WTC11 (cell line): ENCODE measurements at regions not wholly inside any gene's neighbourhood (a gene's known extent, or its start where the extent isn't known, plus 50 kb on each side); places are given as distances from the start of the nearest gene placed in this dataset.

Experiments used
- ATAC-seq: fragments of 200-7000 bp; cut with Tn5 transposase; 2 replicates; pipeline ENCODE4 v1.10.0; 2021; ENCODE audit warnings: mild to moderate bottlenecking, moderate library complexity
- CTCF ChIA-PET: fragments of 300-600 bp; sonication (Branson Sonifier 250); formaldehyde crosslinking; loops from one replicate; lab custom pipeline; 2021; ENCODE audit warnings: antibody characterized with exemption; lab: Charles Lee
- POLR2A ChIA-PET: fragments of 350-600 bp; sonication (Branson Sonifier 250); formaldehyde crosslinking; loops from one replicate; lab custom pipeline; 2021; ENCODE audit warnings: antibody characterized with exemption; lab: Charles Lee
- DNase-seq: peaks from one replicate; pipeline ENCODE4 v3.0.0; 2021; ENCODE audit warnings: low spot score
- H3K27ac Mint-ChIP-seq: 2 replicates; pipeline ENCODE4 v1.8.0; 2021; ENCODE audit warnings: mixed read lengths
- H3K27me3 Mint-ChIP-seq: 2 replicates; pipeline ENCODE4 v1.8.0; 2021; ENCODE audit warnings: low read depth, mild to moderate bottlenecking, moderate library complexity, mixed read lengths
- H3K36me3 Mint-ChIP-seq: 2 replicates; pipeline ENCODE4 v1.8.0; 2021; ENCODE audit warnings: mixed read lengths
- H3K4me1 Mint-ChIP-seq: 2 replicates; pipeline ENCODE4 v1.8.0; 2022; ENCODE audit warnings: mixed read lengths
- H3K4me3 Mint-ChIP-seq: 2 replicates; pipeline ENCODE4 v1.8.0; 2021; ENCODE audit warnings: mild to moderate bottlenecking, moderate library complexity, mixed read lengths
- H3K9me3 Mint-ChIP-seq: 2 replicates; pipeline ENCODE4 v1.8.0; 2021; ENCODE audit warnings: mixed read lengths
- ARID4B ChIP-seq: sonication (generic); formaldehyde crosslinking; IDR thresholded peaks from 2 replicates; pipeline ENCODE4 v1.8.0; 2023; ENCODE audit warnings: missing genetic modification reagents, mild to moderate bottlenecking, borderline replicate concordance
- CBFB ChIP-seq: sonication (generic); formaldehyde crosslinking; IDR thresholded peaks from 2 replicates; pipeline ENCODE4 v1.8.1; 2022; ENCODE audit warnings: mild to moderate bottlenecking, low read depth, missing genetic modification reagents
- CDX4 ChIP-seq: fragments of 250-450 bp; sonication (Bioruptor Pico); IDR thresholded peaks from 2 replicates; pipeline ENCODE4 v1.9.0; 2021; ENCODE audit warnings: moderate library complexity, mild to moderate bottlenecking, inconsistent platforms, borderline replicate concordance
- CREB1 ChIP-seq: sonication (generic); formaldehyde crosslinking; IDR thresholded peaks from 2 replicates; pipeline ENCODE4 v1.8.0; 2023; ENCODE audit warnings: mild to moderate bottlenecking, missing genetic modification reagents
- FOXJ3 ChIP-seq: sonication (generic); formaldehyde crosslinking; IDR thresholded peaks from 2 replicates; pipeline ENCODE4 v1.9.0; 2021; ENCODE audit warnings: missing genetic modification reagents, mild to moderate bottlenecking, borderline replicate concordance
- FOXK1 ChIP-seq: sonication (generic); formaldehyde crosslinking; IDR thresholded peaks from 2 replicates; pipeline ENCODE4 v1.8.0; 2022; ENCODE audit warnings: mild to moderate bottlenecking, moderate library complexity, missing genetic modification reagents
- GABPB1 ChIP-seq: sonication (generic); formaldehyde crosslinking; IDR thresholded peaks from 2 replicates; pipeline ENCODE4 v1.8.1; 2023; ENCODE audit warnings: mild to moderate bottlenecking, missing genetic modification reagents
- GRHL2 ChIP-seq: fragments of 250-450 bp; sonication (Bioruptor Pico); IDR thresholded peaks from 2 replicates; pipeline ENCODE4 v1.8.0; 2022; ENCODE audit warnings: mild to moderate bottlenecking, moderate library complexity; ENCODE audit not compliant: insufficient replicate concordance, severe bottlenecking
- HMGA2 ChIP-seq: fragments of 250-450 bp; sonication (Bioruptor Pico); IDR thresholded peaks from 2 replicates; pipeline ENCODE4 v1.4.0; 2021; ENCODE audit warnings: mild to moderate bottlenecking, moderate library complexity
- JAZF1 ChIP-seq: fragments of 250-450 bp; sonication (Bioruptor Pico); IDR thresholded peaks from 2 replicates; pipeline ENCODE4 v1.9.0; 2021; ENCODE audit warnings: moderate library complexity, mild to moderate bottlenecking, inconsistent platforms
- KAT7 ChIP-seq: sonication (generic); formaldehyde crosslinking; IDR thresholded peaks from 2 replicates; pipeline ENCODE4 v1.8.1; 2023; ENCODE audit warnings: missing genetic modification reagents, mild to moderate bottlenecking, borderline replicate concordance
- PREB ChIP-seq: sonication (generic); formaldehyde crosslinking; IDR thresholded peaks from 2 replicates; pipeline ENCODE4 v1.8.1; 2022; ENCODE audit warnings: mild to moderate bottlenecking, missing genetic modification reagents, moderate library complexity, borderline replicate concordance
- RORB ChIP-seq: fragments of 250-450 bp; sonication (Bioruptor Pico); IDR thresholded peaks from 2 replicates; pipeline ENCODE4 v1.9.0; 2021; ENCODE audit warnings: mild to moderate bottlenecking
- SMAD4 ChIP-seq: sonication (generic); formaldehyde crosslinking; IDR thresholded peaks from 2 replicates; pipeline ENCODE4 v1.8.0; 2022; ENCODE audit warnings: mild to moderate bottlenecking, missing genetic modification reagents
- SOX15 ChIP-seq: fragments of 250-450 bp; sonication (Bioruptor Pico); IDR thresholded peaks from 2 replicates; pipeline ENCODE4 v1.9.0; 2021; ENCODE audit warnings: mild to moderate bottlenecking
- ZNF121 ChIP-seq: sonication (generic); formaldehyde crosslinking; IDR thresholded peaks from 2 replicates; pipeline ENCODE4 v1.8.0; 2023; ENCODE audit warnings: missing genetic modification reagents
- ZNF219 ChIP-seq: sonication (generic); formaldehyde crosslinking; IDR thresholded peaks from 2 replicates; pipeline ENCODE4 v1.8.0; 2023; ENCODE audit warnings: missing genetic modification reagents, mild to moderate bottlenecking, borderline replicate concordance
- ZNF232 ChIP-seq: sonication (generic); formaldehyde crosslinking; IDR thresholded peaks from 2 replicates; pipeline ENCODE4 v1.8.0; 2022; ENCODE audit warnings: mild to moderate bottlenecking, missing genetic modification reagents
- ZNF317 ChIP-seq: sonication (generic); formaldehyde crosslinking; IDR thresholded peaks from 2 replicates; pipeline ENCODE4 v1.8.1; 2023; ENCODE audit warnings: low read depth, mild to moderate bottlenecking, moderate library complexity, missing genetic modification reagents, borderline replicate concordance
- TF ChIP-seq, protein P1 (sequence below): sonication (generic); formaldehyde crosslinking; IDR thresholded peaks from 2 replicates; pipeline ENCODE4 v1.8.1; 2023; ENCODE audit warnings: mild to moderate bottlenecking, missing genetic modification reagents, borderline replicate concordance
- TF ChIP-seq, protein P2 (sequence below): sonication (generic); formaldehyde crosslinking; IDR thresholded peaks from 2 replicates; pipeline ENCODE4 v1.8.0; 2022; ENCODE audit warnings: missing genetic modification reagents

GRCh38 chr5:38636626-38637025 is 80.2 kb upstream of the LIFR start:
- DNase-seq (no peak), ATAC-seq (no peak)
- ChIA-PET POLR2A (no interaction called here), CTCF (interaction anchor here (0.6 kb wide), 1 partner anchor 321 kb away, joined by 3 read pairs; no protein-coding TSS in a partner anchor)
- Mint-ChIP-seq H3K4me3 (no peak overlapping the region), H3K27ac (no peak overlapping the region), H3K27me3 (no peaks in the 10 kb centered on the region; the same call in 1 of the 2 replicates), H3K4me1 (0 out of 2 replicates have a peak, but pooled peaks cover 3% of the 10 kb centered on the region), H3K9me3 (peaks cover 25% of the 10 kb centered on the region), H3K36me3 (peaks cover 14% of the 10 kb centered on the region)
- no peak for TF ChIP-seq KAT7 (CRISPR knock-in tag)
- TF ChIP-seq, protein P1, sequence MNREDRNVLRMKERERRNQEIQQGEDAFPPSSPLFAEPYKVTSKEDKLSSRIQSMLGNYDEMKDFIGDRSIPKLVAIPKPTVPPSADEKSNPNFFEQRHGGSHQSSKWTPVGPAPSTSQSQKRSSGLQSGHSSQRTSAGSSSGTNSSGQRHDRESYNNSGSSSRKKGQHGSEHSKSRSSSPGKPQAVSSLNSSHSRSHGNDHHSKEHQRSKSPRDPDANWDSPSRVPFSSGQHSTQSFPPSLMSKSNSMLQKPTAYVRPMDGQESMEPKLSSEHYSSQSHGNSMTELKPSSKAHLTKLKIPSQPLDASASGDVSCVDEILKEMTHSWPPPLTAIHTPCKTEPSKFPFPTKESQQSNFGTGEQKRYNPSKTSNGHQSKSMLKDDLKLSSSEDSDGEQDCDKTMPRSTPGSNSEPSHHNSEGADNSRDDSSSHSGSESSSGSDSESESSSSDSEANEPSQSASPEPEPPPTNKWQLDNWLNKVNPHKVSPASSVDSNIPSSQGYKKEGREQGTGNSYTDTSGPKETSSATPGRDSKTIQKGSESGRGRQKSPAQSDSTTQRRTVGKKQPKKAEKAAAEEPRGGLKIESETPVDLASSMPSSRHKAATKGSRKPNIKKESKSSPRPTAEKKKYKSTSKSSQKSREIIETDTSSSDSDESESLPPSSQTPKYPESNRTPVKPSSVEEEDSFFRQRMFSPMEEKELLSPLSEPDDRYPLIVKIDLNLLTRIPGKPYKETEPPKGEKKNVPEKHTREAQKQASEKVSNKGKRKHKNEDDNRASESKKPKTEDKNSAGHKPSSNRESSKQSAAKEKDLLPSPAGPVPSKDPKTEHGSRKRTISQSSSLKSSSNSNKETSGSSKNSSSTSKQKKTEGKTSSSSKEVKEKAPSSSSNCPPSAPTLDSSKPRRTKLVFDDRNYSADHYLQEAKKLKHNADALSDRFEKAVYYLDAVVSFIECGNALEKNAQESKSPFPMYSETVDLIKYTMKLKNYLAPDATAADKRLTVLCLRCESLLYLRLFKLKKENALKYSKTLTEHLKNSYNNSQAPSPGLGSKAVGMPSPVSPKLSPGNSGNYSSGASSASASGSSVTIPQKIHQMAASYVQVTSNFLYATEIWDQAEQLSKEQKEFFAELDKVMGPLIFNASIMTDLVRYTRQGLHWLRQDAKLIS (CRISPR knock-in tag): no peak
- no peak for TF ChIP-seq FOXJ3 (CRISPR knock-in tag)
- no peak for TF ChIP-seq CDX4

GRCh38 chr5:38638656-38639055 is 82.2 kb upstream of the LIFR start:
- DNase-seq (no peak), ATAC-seq (no peak)
- H3K4me3 Mint-ChIP-seq: no peak overlapping the region
- no peak overlapping the region for H3K27ac Mint-ChIP-seq
- no peaks in the 10 kb centered on the region for H3K36me3 Mint-ChIP-seq
- peaks cover 7% of the 10 kb centered on the region; the same call in 1 of the 2 replicates for H3K4me1 Mint-ChIP-seq
- H3K9me3 Mint-ChIP-seq: peaks cover 9% of the 10 kb centered on the region
- ChIA-PET CTCF (no interaction called here), POLR2A (no interaction called here)
- H3K27me3 Mint-ChIP-seq: no peaks in the 10 kb centered on the region; the same call in 1 of the 2 replicates
- TF ChIP-seq ZNF317 (CRISPR knock-in tag) (no peak), SOX15 (CRISPR knock-in tag) (no peak), SMAD4 (CRISPR knock-in tag) (no peak), RORB (no peak), CREB1 (no peak), PREB (no peak), ZNF232 (CRISPR knock-in tag) (no peak), HMGA2 (CRISPR knock-in tag) (no peak), ZNF121 (no peak), ZNF219 (no peak), ARID4B (no peak), FOXK1 (CRISPR knock-in tag) (no peak), CBFB (CRISPR knock-in tag) (no peak), JAZF1 (CRISPR knock-in tag) (no peak), GRHL2 (CRISPR knock-in tag) (no peak), GABPB1 (no peak)
- TF ChIP-seq, protein P2, sequence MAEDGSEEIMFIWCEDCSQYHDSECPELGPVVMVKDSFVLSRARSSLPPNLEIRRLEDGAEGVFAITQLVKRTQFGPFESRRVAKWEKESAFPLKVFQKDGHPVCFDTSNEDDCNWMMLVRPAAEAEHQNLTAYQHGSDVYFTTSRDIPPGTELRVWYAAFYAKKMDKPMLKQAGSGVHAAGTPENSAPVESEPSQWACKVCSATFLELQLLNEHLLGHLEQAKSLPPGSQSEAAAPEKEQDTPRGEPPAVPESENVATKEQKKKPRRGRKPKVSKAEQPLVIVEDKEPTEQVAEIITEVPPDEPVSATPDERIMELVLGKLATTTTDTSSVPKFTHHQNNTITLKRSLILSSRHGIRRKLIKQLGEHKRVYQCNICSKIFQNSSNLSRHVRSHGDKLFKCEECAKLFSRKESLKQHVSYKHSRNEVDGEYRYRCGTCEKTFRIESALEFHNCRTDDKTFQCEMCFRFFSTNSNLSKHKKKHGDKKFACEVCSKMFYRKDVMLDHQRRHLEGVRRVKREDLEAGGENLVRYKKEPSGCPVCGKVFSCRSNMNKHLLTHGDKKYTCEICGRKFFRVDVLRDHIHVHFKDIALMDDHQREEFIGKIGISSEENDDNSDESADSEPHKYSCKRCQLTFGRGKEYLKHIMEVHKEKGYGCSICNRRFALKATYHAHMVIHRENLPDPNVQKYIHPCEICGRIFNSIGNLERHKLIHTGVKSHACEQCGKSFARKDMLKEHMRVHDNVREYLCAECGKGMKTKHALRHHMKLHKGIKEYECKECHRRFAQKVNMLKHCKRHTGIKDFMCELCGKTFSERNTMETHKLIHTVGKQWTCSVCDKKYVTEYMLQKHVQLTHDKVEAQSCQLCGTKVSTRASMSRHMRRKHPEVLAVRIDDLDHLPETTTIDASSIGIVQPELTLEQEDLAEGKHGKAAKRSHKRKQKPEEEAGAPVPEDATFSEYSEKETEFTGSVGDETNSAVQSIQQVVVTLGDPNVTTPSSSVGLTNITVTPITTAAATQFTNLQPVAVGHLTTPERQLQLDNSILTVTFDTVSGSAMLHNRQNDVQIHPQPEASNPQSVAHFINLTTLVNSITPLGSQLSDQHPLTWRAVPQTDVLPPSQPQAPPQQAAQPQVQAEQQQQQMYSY (CRISPR knock-in tag): no peak
